Testis (tissue), 2 donors: ENCODE measurements at regions not wholly inside any gene's neighbourhood (a gene's known extent, or its start where the extent isn't known, plus 50 kb on each side); places are given as distances from the start of the nearest gene placed in this dataset.

Source experiments
- DNase-seq: peaks from one replicate; pipeline ENCODE4 v3.0.0-alpha.2; 2019
- H3K27ac ChIP-seq, 2 donors: fragments of 200-600 bp; sonication (generic); one replicate each; pipeline ENCODE4 v1.5.1; 2019
- H3K27me3 ChIP-seq: fragments of 200-600 bp; sonication (generic); one replicate; pipeline ENCODE4 v1.5.1; 2019
- H3K36me3 ChIP-seq: fragments of 200-600 bp; sonication (generic); one replicate; pipeline ENCODE4 v1.5.1; 2017; ENCODE audit warnings: low read depth; ENCODE audit errors: missing control alignments
- H3K4me1 ChIP-seq: fragments of 200-600 bp; sonication (generic); one replicate; pipeline ENCODE4 v1.5.1; 2019
- H3K4me3 ChIP-seq, 2 donors: fragments of 200-600 bp; sonication (generic); one replicate each; pipeline ENCODE4 v1.5.1; 2017 to 2019
- H3K9me3 ChIP-seq: fragments of 200-600 bp; sonication (generic); one replicate; pipeline ENCODE4 v1.5.1; 2017
- POLR2A ChIP-seq: fragments of 450-650 bp; IDR thresholded peaks from one replicate; pipeline ENCODE4 v1.6.1; 2017; ENCODE audit warnings: antibody characterized with exemption, mild to moderate bottlenecking, moderate library complexity
- WGBS, 2 donors: methylation state at CpG; one replicate each; pipeline ENCODE4 v1.1.5; 2018; 5-methylcytosine and 5-hydroxymethylcytosine counted together
- intact Hi-C: fragments of 100-400 bp; cut with DNase I; formaldehyde crosslinking; loops from one replicate; pipeline ENCODE4 v1.15.1; 2023; ENCODE audit warnings: low total_unique reads
- TF ChIP-seq, protein P1 (sequence below), 3 experiments: fragments of 450-650 bp in 2 of 3; fragments of 200-600 bp in 1 of 3; sonication (generic) in 1 of 3; IDR thresholded peaks; one replicate each; pipeline ENCODE4 v1.5.1; 2016 to 2019; ENCODE audit warnings: antibody characterized with exemption in 3 of 3, mild to moderate bottlenecking in 2 of 3, moderate library complexity in 1 of 3

DNA sequence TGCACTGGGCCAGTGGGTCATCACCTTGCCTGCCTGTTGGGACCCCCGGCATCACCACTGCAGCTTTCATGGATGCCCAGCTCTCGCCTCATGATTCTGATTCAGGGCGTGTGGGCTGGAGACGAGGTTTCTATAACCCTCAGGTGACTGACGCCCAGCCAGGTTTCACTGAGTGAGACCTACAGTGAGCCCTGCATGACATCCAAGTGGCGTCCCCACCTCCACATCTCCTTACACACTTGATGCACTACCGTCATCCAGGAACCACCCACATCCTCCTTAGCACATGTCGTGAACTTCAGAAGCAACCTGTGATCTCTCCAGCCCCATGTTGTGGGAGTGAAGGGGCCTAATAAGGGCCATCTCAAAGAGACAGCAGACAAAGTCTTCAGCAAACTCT lies 257.5 kb downstream of the CTTN start:
- Histone ChIP-seq H3K4me1 (no peaks in the 10 kb centered on the region), H3K36me3 (no peaks in the 10 kb centered on the region), H3K9me3 (no peaks in the 10 kb centered on the region), H3K27ac (no peak overlapping the region), H3K27me3 (no peaks in the 10 kb centered on the region), H3K4me3 (no peak overlapping the region)
- no peak for TF ChIP-seq POLR2A
- TF ChIP-seq, protein P1, sequence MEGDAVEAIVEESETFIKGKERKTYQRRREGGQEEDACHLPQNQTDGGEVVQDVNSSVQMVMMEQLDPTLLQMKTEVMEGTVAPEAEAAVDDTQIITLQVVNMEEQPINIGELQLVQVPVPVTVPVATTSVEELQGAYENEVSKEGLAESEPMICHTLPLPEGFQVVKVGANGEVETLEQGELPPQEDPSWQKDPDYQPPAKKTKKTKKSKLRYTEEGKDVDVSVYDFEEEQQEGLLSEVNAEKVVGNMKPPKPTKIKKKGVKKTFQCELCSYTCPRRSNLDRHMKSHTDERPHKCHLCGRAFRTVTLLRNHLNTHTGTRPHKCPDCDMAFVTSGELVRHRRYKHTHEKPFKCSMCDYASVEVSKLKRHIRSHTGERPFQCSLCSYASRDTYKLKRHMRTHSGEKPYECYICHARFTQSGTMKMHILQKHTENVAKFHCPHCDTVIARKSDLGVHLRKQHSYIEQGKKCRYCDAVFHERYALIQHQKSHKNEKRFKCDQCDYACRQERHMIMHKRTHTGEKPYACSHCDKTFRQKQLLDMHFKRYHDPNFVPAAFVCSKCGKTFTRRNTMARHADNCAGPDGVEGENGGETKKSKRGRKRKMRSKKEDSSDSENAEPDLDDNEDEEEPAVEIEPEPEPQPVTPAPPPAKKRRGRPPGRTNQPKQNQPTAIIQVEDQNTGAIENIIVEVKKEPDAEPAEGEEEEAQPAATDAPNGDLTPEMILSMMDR (IDR thresholded peaks at IDR 0.05) = no peak
- DNase-seq = no peak
- intact Hi-C loops = no loop called here
- 83 to 86% methylated on average over 8 of the region's 8 CpGs for WGBS, 2 donors

DNA sequence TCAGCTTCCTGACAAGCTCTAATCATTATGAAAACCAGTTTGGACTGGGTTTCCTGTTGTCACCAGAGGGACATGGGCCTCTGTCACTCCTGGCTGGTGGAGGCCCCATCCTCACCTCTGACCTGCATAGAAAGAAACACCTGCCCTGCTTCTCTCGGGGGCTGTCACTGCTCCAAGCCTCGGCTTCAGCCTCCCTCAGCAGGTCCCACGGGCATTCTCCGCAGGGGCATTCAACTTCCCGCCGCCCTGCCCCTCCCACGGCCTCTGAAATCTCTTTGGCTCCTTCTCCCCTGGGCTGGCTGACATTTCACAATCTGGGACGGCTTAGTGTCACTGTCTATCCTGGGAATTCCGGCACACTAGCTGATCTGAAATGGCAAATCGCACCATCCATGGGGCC lies 257.9 kb downstream of the CTTN start:
- no peak for TF ChIP-seq POLR2A
- TF ChIP-seq, protein P1 (IDR thresholded peaks at IDR 0.05) = no peak
- Histone ChIP-seq H3K4me3 (no peak overlapping the region), H3K9me3 (no peaks in the 10 kb centered on the region), H3K27ac (no peak overlapping the region), H3K27me3 (no peaks in the 10 kb centered on the region), H3K4me1 (no peaks in the 10 kb centered on the region), H3K36me3 (no peaks in the 10 kb centered on the region)
- intact Hi-C loops = no loop called here
- 78 to 95% methylated on average over 3 to 10 of the region's 10 CpGs for WGBS, 2 donors
- no peak for DNase-seq

DNA sequence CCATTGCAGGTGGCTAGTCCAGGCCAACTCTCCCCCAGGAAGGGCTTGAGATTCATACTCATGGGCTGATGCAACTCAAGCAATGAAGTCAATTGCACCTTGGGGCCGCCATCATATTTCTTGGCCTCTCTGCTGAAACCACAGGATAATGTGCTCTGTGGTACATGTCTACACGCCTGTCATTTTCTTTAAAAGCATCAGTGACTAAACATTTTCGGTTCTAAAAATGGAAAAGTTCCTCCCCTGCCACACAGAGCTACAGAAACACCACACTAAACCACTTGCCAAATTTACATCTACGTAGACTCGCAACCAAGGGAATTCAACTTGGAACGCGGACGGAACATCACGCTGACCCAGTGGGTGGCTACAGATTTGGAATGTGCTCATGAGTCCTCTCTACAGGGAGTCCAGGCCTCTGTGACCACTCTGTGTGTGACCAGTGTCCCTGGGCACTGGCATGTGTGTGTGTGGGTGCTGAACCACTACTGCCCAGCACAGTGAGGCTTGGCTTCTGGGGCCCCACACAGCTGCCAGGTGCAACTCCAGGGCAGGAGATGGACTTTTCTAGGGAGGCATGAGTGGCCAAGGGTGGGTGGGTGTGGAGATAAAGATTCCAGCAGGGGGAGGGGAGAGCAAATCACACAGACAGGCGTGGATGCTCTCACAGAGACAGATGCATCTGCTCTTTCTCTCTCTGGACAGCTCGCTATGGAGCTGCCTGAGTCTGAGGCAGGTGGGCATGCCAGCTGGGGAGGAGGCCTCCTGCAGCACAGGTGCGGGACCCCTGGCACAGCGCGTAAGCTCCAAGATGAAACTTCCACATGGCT lies 261.9 kb downstream of the CTTN start:
- no peak for DNase-seq
- Histone ChIP-seq H3K4me1 (peaks cover 5% of the 10 kb centered on the region), H3K27me3 (no peaks in the 10 kb centered on the region), H3K9me3 (no peaks in the 10 kb centered on the region), H3K4me3 (no peak overlapping the region), H3K27ac (no peak overlapping the region), H3K36me3 (no peaks in the 10 kb centered on the region)
- 95 to 96% methylated on average over 9 to 14 of the region's 14 CpGs for WGBS, 2 donors
- intact Hi-C loops = no loop called here
- TF ChIP-seq, protein P1 (IDR thresholded peaks at IDR 0.05) = no peak

DNA sequence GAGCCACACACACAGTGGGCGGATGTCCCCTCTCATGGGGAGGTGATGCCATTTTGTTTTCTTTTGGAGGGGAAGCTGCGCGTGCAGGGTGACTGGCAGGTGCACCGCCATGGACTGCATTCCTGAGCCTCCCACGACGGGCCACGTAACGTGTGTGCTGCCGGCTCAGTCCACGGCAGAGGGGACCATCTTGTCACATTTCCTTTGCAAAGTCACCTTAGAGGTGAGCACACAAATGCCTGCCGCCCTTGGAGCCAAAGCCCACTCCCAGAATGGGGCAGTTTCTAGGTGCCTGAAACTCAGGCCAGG lies 262.5 kb downstream of the CTTN start:
- Histone ChIP-seq H3K36me3 (no peaks in the 10 kb centered on the region), H3K9me3 (no peaks in the 10 kb centered on the region), H3K27me3 (no peaks in the 10 kb centered on the region), H3K27ac (no peak overlapping the region), H3K4me1 (peaks cover 5% of the 10 kb centered on the region), H3K4me3 (no peak overlapping the region)
- intact Hi-C loops = no loop called here
- WGBS, 2 donors = 85 to 96% methylated on average over 9 to 11 of the region's 11 CpGs
- no peak for DNase-seq
- TF ChIP-seq, protein P1 (IDR thresholded peaks at IDR 0.05) = no peak
- TF ChIP-seq POLR2A = no peak
